MM.1S (cell line): ENCODE measurements at regions not wholly inside any gene's neighbourhood (a gene's known extent, or its start where the extent isn't known, plus 50 kb on each side); places are given as distances from the start of the nearest gene placed in this dataset.
"Not testable (repeated sequence)": the region's sequence is repeated elsewhere in the genome, so short reads cannot be mapped to it uniquely, and the experiment has no call there.

Experiments used
- DNase-seq: peaks from one replicate; pipeline ENCODE4 v3.0.0-alpha.2; 2015
- H2AFZ ChIP-seq: fragments of 300-600 bp; sonication (generic); 2 replicates; pipeline ENCODE4 v1.6.0; 2016; ENCODE audit warnings: antibody characterized with exemption, low read length
- H3F3A ChIP-seq: fragments of 300-600 bp; sonication (generic); 2 replicates; pipeline ENCODE4 v1.6.1; 2016; ENCODE audit warnings: mild to moderate bottlenecking, antibody characterized with exemption, low read length, moderate library complexity, mixed read lengths; ENCODE audit not compliant: insufficient read depth
- H3K27ac ChIP-seq: fragments of 300-600 bp; sonication (generic); 2 replicates; pipeline ENCODE4 v1.5.1; 2016; ENCODE audit warnings: mild to moderate bottlenecking, low read length
- H3K27me3 ChIP-seq: fragments of 300-600 bp; sonication (generic); replicated peaks from 2 replicates; pipeline ENCODE4 v1.6.0; 2016; ENCODE audit warnings: low read length; ENCODE audit not compliant: insufficient read depth
- H3K36me3 ChIP-seq: fragments of 300-600 bp; sonication (generic); replicated peaks from 2 replicates; pipeline ENCODE4 v1.6.1; 2016; ENCODE audit warnings: mild to moderate bottlenecking, low read length, mixed read lengths; ENCODE audit not compliant: insufficient read depth
- H3K4me1 ChIP-seq: fragments of 300-600 bp; sonication (generic); 2 replicates; pipeline ENCODE4 v1.6.1; 2016; ENCODE audit warnings: low read length, mixed read lengths
- H3K4me2 ChIP-seq: fragments of 300-600 bp; sonication (generic); 2 replicates; pipeline ENCODE4 v1.6.0; 2016; ENCODE audit warnings: low read depth, low read length
- H3K4me3 ChIP-seq: fragments of 300-600 bp; sonication (generic); 2 replicates; pipeline ENCODE4 v1.5.1; 2016; ENCODE audit warnings: low read length, mixed read lengths
- H3K79me2 ChIP-seq: fragments of 300-600 bp; sonication (generic); 2 replicates; pipeline ENCODE4 v1.6.1; 2016; ENCODE audit warnings: mixed run types, low read length, mixed read lengths
- H3K9ac ChIP-seq: fragments of 300-600 bp; sonication (generic); 2 replicates; pipeline ENCODE4 v1.6.1; 2016; ENCODE audit warnings: low read length, mixed read lengths
- H3K9me2 ChIP-seq: fragments of 300-600 bp; sonication (generic); replicated peaks from 2 replicates; pipeline ENCODE4 v1.6.1; 2016; ENCODE audit warnings: mild to moderate bottlenecking, low read length, mixed read lengths; ENCODE audit not compliant: insufficient read depth
- H3K9me3 ChIP-seq: fragments of 300-600 bp; sonication (generic); replicated peaks from 2 replicates; pipeline ENCODE4 v1.6.1; 2016; ENCODE audit warnings: mild to moderate bottlenecking, low read length, mixed read lengths; ENCODE audit not compliant: insufficient read depth
- H4K20me1 ChIP-seq: fragments of 300-600 bp; sonication (generic); 2 replicates; pipeline ENCODE4 v1.6.1; 2016; ENCODE audit warnings: mild to moderate bottlenecking, low read length, moderate library complexity, mixed read lengths; ENCODE audit not compliant: insufficient read depth
- CTCF ChIP-seq: fragments of 300-600 bp; sonication (generic); IDR thresholded peaks from 2 replicates; pipeline ENCODE4 v1.5.1; 2016; ENCODE audit warnings: antibody characterized with exemption, low read length, mixed read lengths
- EZH2 ChIP-seq: fragments of 300-600 bp; sonication (generic); optimal IDR thresholded peaks from 2 replicates; pipeline ENCODE3; 2017; ENCODE audit warnings: low read depth, mild to moderate bottlenecking, antibody characterized with exemption, low read length, mixed read lengths
- EZH2phosphoT487 ChIP-seq: fragments of 300-600 bp; sonication (generic); IDR thresholded peaks from 2 replicates; pipeline ENCODE4 v1.6.1; 2018; ENCODE audit warnings: antibody characterized with exemption, low read length

GRCh38 chr6:166848979-166849748 is 107.2 kb downstream of the RNASET2 start:
- Histone ChIP-seq H3K9ac (no peak overlapping the region), H3K4me2 (no peak overlapping the region), H3K79me2 (no peaks in the 10 kb centered on the region), H3F3A (no peaks in the 10 kb centered on the region), H3K4me3 (no peak overlapping the region), H3K36me3 (no peaks in the 10 kb centered on the region), H2AFZ (no peak overlapping the region), H3K27me3 (no peaks in the 10 kb centered on the region), H3K9me3 (no peaks in the 10 kb centered on the region), H3K27ac (no peak overlapping the region), H3K4me1 (no peaks in the 10 kb centered on the region), H4K20me1 (no peaks in the 10 kb centered on the region), H3K9me2 (no peaks in the 10 kb centered on the region)
- no peak for TF ChIP-seq EZH2phosphoT487
- no peak for TF ChIP-seq EZH2
- DNase-seq = no peak

DNA sequence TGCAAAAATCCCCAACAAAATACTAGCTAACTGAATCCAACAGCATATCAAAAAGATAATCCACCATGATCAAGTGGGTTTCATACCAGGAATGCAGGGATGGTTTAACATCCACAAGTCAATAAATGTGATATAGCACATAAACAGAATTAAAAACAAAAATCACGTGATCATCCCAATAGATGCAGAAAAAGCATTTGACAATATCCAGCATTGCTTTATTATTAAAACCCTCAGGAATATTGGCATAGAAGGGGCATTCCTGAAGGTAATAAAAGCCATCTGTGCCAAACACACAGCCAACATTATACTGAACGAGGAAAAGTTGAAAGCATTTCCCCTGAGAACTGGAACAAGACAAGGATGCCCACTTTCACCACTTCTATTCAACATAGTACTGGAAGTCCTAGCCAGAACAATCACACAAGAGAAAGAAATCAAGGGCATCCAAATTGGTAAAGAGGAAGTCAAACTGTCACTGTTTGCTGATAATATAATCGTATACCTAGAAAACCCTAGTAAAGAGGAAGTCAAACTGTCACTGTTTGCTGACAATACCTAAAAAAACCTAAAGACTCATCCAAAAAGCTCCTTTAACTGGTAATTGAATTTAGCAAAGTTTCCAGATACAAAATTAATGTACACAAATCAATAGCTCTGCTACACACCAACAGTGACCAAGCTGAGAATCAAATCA is 109.8 kb downstream of the RNASET2 start:
- H3K4me2 ChIP-seq, H3K36me3 ChIP-seq, H4K20me1 ChIP-seq, H3K27ac ChIP-seq, H3K9me3 ChIP-seq, H3K79me2 ChIP-seq, DNase-seq, H3F3A ChIP-seq, H3K9me2 ChIP-seq, H3K9ac ChIP-seq, H2AFZ ChIP-seq, H3K4me1 ChIP-seq, H3K4me3 ChIP-seq, H3K27me3 ChIP-seq: not testable (repeated sequence)

DNA sequence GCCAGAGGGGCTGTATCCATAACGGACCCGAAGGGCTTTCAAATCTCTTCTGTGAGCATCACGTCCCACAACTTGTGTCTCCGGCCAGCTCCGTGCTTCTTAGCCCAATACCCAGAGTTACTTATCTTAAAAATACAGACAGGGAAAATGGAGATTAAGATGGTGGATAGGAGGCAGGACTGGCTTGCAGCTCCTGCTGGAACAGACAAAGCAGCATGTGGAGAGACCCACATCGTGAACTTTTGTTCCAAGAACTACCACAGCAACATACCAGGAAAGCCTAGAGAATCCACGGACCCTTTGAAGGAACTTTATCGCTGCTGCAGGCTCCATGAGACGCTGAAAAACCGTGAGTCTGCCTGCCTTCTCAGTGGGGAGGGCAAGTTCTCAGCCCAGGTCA is 113.7 kb downstream of the RNASET2 start:
- Histone ChIP-seq H3F3A (no peaks in the 10 kb centered on the region), H4K20me1 (no peaks in the 10 kb centered on the region), H2AFZ (no peak overlapping the region), H3K36me3 (no peaks in the 10 kb centered on the region), H3K4me1 (no peaks in the 10 kb centered on the region), H3K4me3 (no peak overlapping the region), H3K9me2 (no peaks in the 10 kb centered on the region), H3K27me3 (no peaks in the 10 kb centered on the region), H3K79me2 (no peaks in the 10 kb centered on the region), H3K4me2 (no peak overlapping the region), H3K27ac (no peak overlapping the region), H3K9me3 (no peaks in the 10 kb centered on the region), H3K9ac (no peak overlapping the region)
- TF ChIP-seq EZH2phosphoT487 = no peak
- TF ChIP-seq EZH2 = no peak
- no peak for TF ChIP-seq CTCF
- DNase-seq = no peak

DNA sequence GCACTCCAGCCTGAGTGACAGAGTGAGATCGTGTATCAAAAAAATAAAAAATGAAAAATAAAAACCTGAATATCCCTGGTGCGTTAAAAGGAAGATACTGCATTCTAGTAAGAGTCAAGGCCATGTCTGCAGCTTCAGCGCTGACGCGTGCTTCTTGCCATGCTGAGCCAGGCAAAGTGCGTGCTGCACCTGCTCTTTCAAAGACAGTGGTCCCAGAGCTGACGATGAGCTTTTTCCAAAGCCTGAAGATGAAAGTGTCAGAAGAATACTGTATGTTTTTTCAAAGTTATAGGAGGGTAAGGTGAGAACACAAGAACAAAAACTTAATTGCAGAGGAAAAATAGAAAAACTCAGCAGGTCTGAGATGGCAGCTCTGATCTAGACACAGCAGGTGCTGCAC is 115.1 kb downstream of the RNASET2 start:
- Histone ChIP-seq H3K9me3 (no peaks in the 10 kb centered on the region), H4K20me1 (no peaks in the 10 kb centered on the region), H3K4me3 (no peak overlapping the region), H3K36me3 (no peaks in the 10 kb centered on the region), H3F3A (no peaks in the 10 kb centered on the region), H3K79me2 (no peaks in the 10 kb centered on the region), H3K4me1 (no peaks in the 10 kb centered on the region), H3K27ac (no peak overlapping the region), H2AFZ (no peak overlapping the region), H3K9me2 (no peaks in the 10 kb centered on the region), H3K4me2 (no peak overlapping the region), H3K9ac (no peak overlapping the region), H3K27me3 (no peaks in the 10 kb centered on the region)
- DNase-seq = no peak
- no peak for TF ChIP-seq CTCF
- TF ChIP-seq EZH2phosphoT487 = no peak
- no peak for TF ChIP-seq EZH2
